ENCODE measurements at regions not wholly inside any gene's neighbourhood (a gene's known extent, or its start where the extent isn't known, plus 50 kb on each side); places are given as distances from the start of the nearest gene placed in this dataset.

DNA sequence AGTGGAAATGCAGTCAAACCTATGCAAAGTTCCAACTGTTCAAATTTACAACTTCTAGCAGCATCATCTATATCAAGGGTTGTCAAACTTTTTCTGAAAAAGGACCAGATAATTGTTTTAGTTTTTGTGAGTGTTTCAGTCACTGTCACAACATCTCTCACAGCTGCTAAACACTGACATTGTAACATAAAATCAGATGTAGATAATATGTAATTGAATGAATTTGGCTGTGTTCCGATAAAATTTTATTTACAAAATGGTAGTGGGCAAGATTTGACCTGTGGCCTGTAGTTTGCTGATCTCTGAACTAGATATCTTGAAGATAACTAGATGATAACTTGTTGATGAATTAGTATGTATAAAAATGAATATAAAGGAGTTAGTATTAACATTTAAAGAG, 1679.1 kb upstream of the PCDH20 start:
- TF ChIP-seq EZH2 (IDR thresholded peaks at IDR 0.05) (no peak), POLR2AphosphoS5 (IDR thresholded peaks at IDR 0.05; ENCODE audit: borderline replicate concordance, low read depth, low read length) (no peak), FOXP2 (optimal IDR thresholded peaks at IDR 0.05; ENCODE audit: control extremely low read depth, extremely low read length, insufficient read depth) (no peak)
